K562 (cell line): ENCODE measurements at regions not wholly inside any gene's neighbourhood (a gene's known extent, or its start where the extent isn't known, plus 50 kb on each side); places are given as distances from the start of the nearest gene placed in this dataset.

Experiments used
- ATAC-seq: fragments of 200-7000 bp; cut with Tn5 transposase; 3 replicates; pipeline ENCODE4 v1.9.1; 2020; ENCODE audit warnings: moderate library complexity
- BruUV-seq: library from RNA; stranded (reverse); fragments of 400-500 nt; replicated peaks from 2 replicates; lab custom pipeline; 2021; lab: Mats Ljungman, UMichigan
- CTCF ChIA-PET: fragments of 300-600 bp; formaldehyde crosslinking; extraction: SDS; loops from one replicate; lab custom pipeline; 2021; ENCODE audit warnings: low intra/inter-chr PET ratio; lab: Yijun Ruan, JAX
- POLR2A ChIA-PET: fragments of 300-600, 350-650 bp; sonication (Branson Sonifier 250); formaldehyde crosslinking; extraction: SDS; loops from one replicate; lab custom pipeline; 2021; ENCODE audit warnings: antibody characterized with exemption, inconsistent platforms; lab: Yijun Ruan, JAX
- DNase-seq, 4 experiments: peaks; one replicate each; pipeline versions ENCODE4 v3.0.0 to v3.0.0-alpha.2; 2011 to 2018; ENCODE audit warnings: low spot score in 3 of 4, mixed read lengths in 3 of 4; ENCODE audit errors: extremely low read depth in 1 of 4
- FAIRE-seq: peaks from 2 replicates; lab custom pipeline; 2011; peaks lifted over from hg19 to GRCh38; lab: Jason Lieb, UNC
- H2AFZ ChIP-seq: 2 replicates; pipeline ENCODE4 v1.6.0; 2011; ENCODE audit warnings: low read depth, low read length, control low read depth, inconsistent platforms
- H3K27ac ChIP-seq: fragments of 200-600 bp; 3 replicates; pipeline ENCODE4 v1.8.0; 2011; ENCODE audit warnings: low read depth, mild to moderate bottlenecking, control low read depth, inconsistent platforms, low read length, moderate library complexity, mixed read lengths; ENCODE audit errors: extremely low read depth
- H3K27me3 ChIP-seq, 2 experiments: fragments of 300-600 bp in 1 of 2; 2 replicates in 1 of 2; 3 replicates in 1 of 2; pipeline versions ENCODE4 v1.6.0 to v1.8.0; 2011; ENCODE audit warnings: inconsistent platforms in 2 of 2, low read length in 2 of 2, mild to moderate bottlenecking in 1 of 2, mixed read lengths in 1 of 2, moderate library complexity in 1 of 2; ENCODE audit not compliant: control insufficient read depth in 2 of 2, insufficient read depth in 2 of 2
- H3K36me3 ChIP-seq: fragments of 300-600 bp; 3 replicates; pipeline ENCODE4 v1.8.0; 2011; ENCODE audit warnings: mild to moderate bottlenecking, low read length, inconsistent platforms; ENCODE audit not compliant: control insufficient read depth, insufficient read depth
- H3K4me1 ChIP-seq, 2 experiments: fragments of 200-600 bp in 1 of 2; replicated peaks in 1 of 2; 2 replicates in 1 of 2; 3 replicates in 1 of 2; pipeline versions ENCODE4 v1.5.1 to v1.8.0; 2011; ENCODE audit warnings: inconsistent platforms in 2 of 2, low read length in 2 of 2, mild to moderate bottlenecking in 1 of 2, mixed read lengths in 1 of 2, moderate library complexity in 1 of 2; ENCODE audit not compliant: control insufficient read depth in 2 of 2, insufficient read depth in 2 of 2
- H3K4me2 ChIP-seq: 2 replicates; pipeline ENCODE4 v1.6.1; 2011; ENCODE audit warnings: low read length, control low read depth, inconsistent platforms, mixed read lengths; ENCODE audit not compliant: insufficient read depth
- H3K4me3 ChIP-seq: fragments of 200-600 bp; sonication (generic), shearing (Covaris generic); 2 replicates; pipeline ENCODE4 v1.5.1; 2016; ENCODE audit warnings: control low read depth, inconsistent platforms
- H3K79me2 ChIP-seq: fragments of 200-600 bp; 3 replicates; pipeline ENCODE4 v1.8.0; 2011; ENCODE audit warnings: low read length, inconsistent platforms; ENCODE audit not compliant: control insufficient read depth, insufficient read depth
- H3K9ac ChIP-seq, 2 experiments: 2 replicates each; pipeline versions ENCODE4 v1.6.0 to v1.6.1; 2011; ENCODE audit warnings: low read depth in 2 of 2, low read length in 2 of 2, control low read depth in 1 of 2, inconsistent platforms in 1 of 2, mild to moderate bottlenecking in 1 of 2, mixed read lengths in 1 of 2; ENCODE audit not compliant: insufficient read depth in 1 of 2
- H3K9me1 ChIP-seq: one replicate; pipeline ENCODE4 v1.6.0; 2011; ENCODE audit warnings: inconsistent platforms, mild to moderate bottlenecking, low read length, moderate library complexity; ENCODE audit not compliant: control insufficient read depth, insufficient read depth
- H3K9me3 ChIP-seq: replicated peaks from 2 replicates; pipeline ENCODE4 v1.5.1; 2011; ENCODE audit warnings: low read depth, low read length, inconsistent platforms; ENCODE audit not compliant: control insufficient read depth, insufficient read depth
- H4K20me1 ChIP-seq: replicated peaks from 2 replicates; pipeline ENCODE4 v1.6.1; 2011; ENCODE audit warnings: low read length, inconsistent platforms, mixed read lengths; ENCODE audit not compliant: control insufficient read depth, insufficient read depth
- E2F1 ChIP-seq: sonication (generic); formaldehyde crosslinking; IDR thresholded peaks from 2 replicates; pipeline ENCODE4 v1.8.1; 2023; ENCODE audit warnings: mild to moderate bottlenecking, missing genetic modification reagents, moderate library complexity
- FUS ChIP-seq: fragments of 200-400 bp; formaldehyde crosslinking; optimal IDR thresholded peaks from 2 replicates; pipeline ENCODE3; 2017; ENCODE audit warnings: low read depth, low read length
- WGBS: fragments of 100-300 bp; shearing (Covaris generic); methylation state at CpG from one replicate; pipeline ENCODE4 v1.1.6; 2016; ENCODE audit warnings: low coverage, mixed read lengths; ENCODE audit not compliant: insufficient coverage; ENCODE audit errors: missing lambda C conversion rate; 5-methylcytosine and 5-hydroxymethylcytosine counted together
- in situ Hi-C: fragments of 300-500 bp; cut with MboI; formaldehyde crosslinking; loops from 4 replicates; pipeline ENCODE4 v1.15.0; 2018; ENCODE audit warnings: inconsistent platforms, mixed read lengths
- intact Hi-C: fragments of 100-400 bp; cut with micrococcal nuclease; formaldehyde crosslinking; loops from 2 replicates; pipeline ENCODE4 v1.14.2; 2022

GRCh38 chr1:105686026-105686425 is 1370.4 kb upstream of the PRMT6 start:
- no peak for DNase-seq
- POLR2A ChIA-PET: interaction anchor here (0.7 kb wide), 1 partner anchor 843 kb away, joined by 3 read pairs; no protein-coding TSS in a partner anchor
- Histone ChIP-seq H3K4me2 (no peak overlapping the region), H3K79me2 (no peaks in the 10 kb centered on the region), H3K4me1 (no peaks in the 10 kb centered on the region), H3K9me3 (no peaks in the 10 kb centered on the region), H3K36me3 (no peaks in the 10 kb centered on the region), H3K27ac (no peak overlapping the region), H3K9me1 (no peaks in the 10 kb centered on the region), H3K27me3 (no peaks in the 10 kb centered on the region), H4K20me1 (no peaks in the 10 kb centered on the region), H3K4me3 (no peak overlapping the region), H2AFZ (no peak overlapping the region), H3K9ac (no peak overlapping the region)
- in situ Hi-C loops: no loop called here
- no peak for ATAC-seq
- TF ChIP-seq FUS: no peak
- TF ChIP-seq E2F1 (CRISPR knock-in tag): no peak
- CTCF ChIA-PET: no interaction called here
- intact Hi-C loops: no loop called here
- no peak for FAIRE-seq
- BruUV-seq: no TSS peak
- 0% methylated on average over 3 of the region's 3 CpGs for WGBS

GRCh38 chr1:105686874-105687690 is 1369.4 kb upstream of the PRMT6 start:
- intact Hi-C loops (no loop called here), in situ Hi-C loops (no loop called here)
- Histone ChIP-seq H3K9me3 (no peaks in the 10 kb centered on the region), H3K36me3 (no peaks in the 10 kb centered on the region), H3K9ac (no peak overlapping the region), H3K4me1 (no peaks in the 10 kb centered on the region), H3K27me3 (no peaks in the 10 kb centered on the region), H4K20me1 (no peaks in the 10 kb centered on the region), H3K9me1 (no peaks in the 10 kb centered on the region), H3K27ac (no peak overlapping the region), H3K4me2 (no peak overlapping the region), H2AFZ (no peak overlapping the region), H3K4me3 (no peak overlapping the region), H3K79me2 (no peaks in the 10 kb centered on the region)
- ChIA-PET POLR2A (no interaction called here), CTCF (no interaction called here)
- FAIRE-seq (no peak), ATAC-seq (no peak), DNase-seq (no peak)
- no TSS peak for BruUV-seq
- WGBS: under 1% methylated on average over 15 of the region's 15 CpGs
